ENCODE measurements at regions not wholly inside any gene's neighbourhood (a gene's known extent, or its start where the extent isn't known, plus 50 kb on each side); places are given as distances from the start of the nearest gene placed in this dataset.

- no peaks in the 10 kb centered on the region for H3K27me3 ChIP-seq
- intact Hi-C loops (cut with DNase I): no loop called here
- no peaks in the 10 kb centered on the region for H3K36me3 ChIP-seq
- H3K4me1 ChIP-seq: no peaks in the 10 kb centered on the region
- no peak for DNase-seq (ENCODE audit: low spot score in 2 of 2)
- no peak overlapping the region for H3K27ac ChIP-seq
- TF ChIP-seq, protein P1, sequence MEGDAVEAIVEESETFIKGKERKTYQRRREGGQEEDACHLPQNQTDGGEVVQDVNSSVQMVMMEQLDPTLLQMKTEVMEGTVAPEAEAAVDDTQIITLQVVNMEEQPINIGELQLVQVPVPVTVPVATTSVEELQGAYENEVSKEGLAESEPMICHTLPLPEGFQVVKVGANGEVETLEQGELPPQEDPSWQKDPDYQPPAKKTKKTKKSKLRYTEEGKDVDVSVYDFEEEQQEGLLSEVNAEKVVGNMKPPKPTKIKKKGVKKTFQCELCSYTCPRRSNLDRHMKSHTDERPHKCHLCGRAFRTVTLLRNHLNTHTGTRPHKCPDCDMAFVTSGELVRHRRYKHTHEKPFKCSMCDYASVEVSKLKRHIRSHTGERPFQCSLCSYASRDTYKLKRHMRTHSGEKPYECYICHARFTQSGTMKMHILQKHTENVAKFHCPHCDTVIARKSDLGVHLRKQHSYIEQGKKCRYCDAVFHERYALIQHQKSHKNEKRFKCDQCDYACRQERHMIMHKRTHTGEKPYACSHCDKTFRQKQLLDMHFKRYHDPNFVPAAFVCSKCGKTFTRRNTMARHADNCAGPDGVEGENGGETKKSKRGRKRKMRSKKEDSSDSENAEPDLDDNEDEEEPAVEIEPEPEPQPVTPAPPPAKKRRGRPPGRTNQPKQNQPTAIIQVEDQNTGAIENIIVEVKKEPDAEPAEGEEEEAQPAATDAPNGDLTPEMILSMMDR (IDR thresholded peaks at IDR 0.05): no peak
- no peak overlapping the region for H3K4me3 ChIP-seq
- H3K9me3 ChIP-seq: no peaks in the 10 kb centered on the region
Observed at GRCh38 chr2:18213986-18214385, 335.5 kb downstream of the KCNS3 start.

DNA sequence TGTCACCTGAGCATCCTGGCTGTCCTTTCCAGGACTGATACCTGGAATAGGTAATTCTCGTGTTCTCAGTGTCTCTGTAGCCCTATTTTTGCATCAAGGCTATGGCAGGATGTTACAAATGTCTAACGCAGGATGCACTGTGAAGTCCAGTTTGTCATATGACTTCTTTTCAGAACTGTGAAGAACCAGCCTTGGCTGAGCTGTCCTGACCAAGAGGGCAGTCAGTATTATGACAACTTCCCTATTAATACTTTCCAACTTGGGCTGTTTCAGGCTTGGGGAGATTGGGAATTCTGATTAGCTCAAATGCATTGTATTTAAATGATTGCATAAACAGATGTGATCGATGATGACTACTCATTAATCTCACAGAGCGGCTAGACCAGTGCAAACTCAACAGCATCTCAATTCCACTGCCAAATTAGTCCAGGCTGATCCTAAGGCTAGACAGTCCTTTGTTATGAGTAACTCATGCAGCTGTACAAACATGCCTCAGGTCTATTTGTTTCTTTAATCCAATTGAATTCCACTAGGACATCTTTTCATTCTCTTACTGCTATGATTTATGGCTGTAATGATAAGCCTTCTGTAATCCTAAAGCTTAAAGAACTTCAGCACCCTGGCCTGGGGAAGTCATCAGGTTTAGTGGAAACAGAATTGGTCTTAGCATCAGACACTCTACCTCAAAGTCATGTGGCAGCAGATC lies 331.6 kb downstream of the KCNS3 start:
- no peak overlapping the region for H3K27ac ChIP-seq
- H3K9me3 ChIP-seq: no peaks in the 10 kb centered on the region

DNA sequence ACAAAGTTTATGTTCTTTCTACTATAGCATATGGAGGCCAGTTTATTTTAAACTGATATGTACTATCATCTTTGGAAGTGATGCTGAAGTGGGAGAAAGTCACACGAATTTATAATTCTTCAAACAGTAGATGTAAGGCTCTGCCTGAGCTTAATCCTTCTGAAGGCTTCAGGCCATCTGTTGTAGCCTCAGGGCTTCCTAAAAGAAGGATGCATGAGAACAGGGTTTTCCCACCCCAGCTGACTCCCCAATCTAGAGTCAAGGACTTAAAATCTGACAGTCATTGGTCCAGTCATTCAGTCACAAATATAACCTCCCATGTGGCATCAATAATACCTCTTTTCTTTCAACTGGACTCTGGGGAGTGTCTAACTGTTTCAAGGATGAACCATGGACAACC lies 330.5 kb downstream of the KCNS3 start:
- H3K27me3 ChIP-seq: no peaks in the 10 kb centered on the region
- intact Hi-C loops (cut with DNase I): no loop called here
- no peaks in the 10 kb centered on the region for H3K4me1 ChIP-seq
- no peak overlapping the region for H3K4me3 ChIP-seq
- H3K36me3 ChIP-seq: no peaks in the 10 kb centered on the region
- TF ChIP-seq, protein P1 (IDR thresholded peaks at IDR 0.05): no peak
- no peak for DNase-seq (ENCODE audit: low spot score in 2 of 2)
- H3K27ac ChIP-seq: no peak overlapping the region
- no peaks in the 10 kb centered on the region for H3K9me3 ChIP-seq

More for the DNA sequence above, 331.6 kb downstream of the KCNS3 start:
- no peaks in the 10 kb centered on the region for H3K36me3 ChIP-seq
- H3K27me3 ChIP-seq: no peaks in the 10 kb centered on the region
- no peak overlapping the region for H3K4me3 ChIP-seq
- no peaks in the 10 kb centered on the region for H3K4me1 ChIP-seq
- intact Hi-C loops (cut with DNase I): no loop called here
- TF ChIP-seq, protein P1 (IDR thresholded peaks at IDR 0.05): no peak
- no peak for DNase-seq (ENCODE audit: low spot score in 2 of 2)

DNA sequence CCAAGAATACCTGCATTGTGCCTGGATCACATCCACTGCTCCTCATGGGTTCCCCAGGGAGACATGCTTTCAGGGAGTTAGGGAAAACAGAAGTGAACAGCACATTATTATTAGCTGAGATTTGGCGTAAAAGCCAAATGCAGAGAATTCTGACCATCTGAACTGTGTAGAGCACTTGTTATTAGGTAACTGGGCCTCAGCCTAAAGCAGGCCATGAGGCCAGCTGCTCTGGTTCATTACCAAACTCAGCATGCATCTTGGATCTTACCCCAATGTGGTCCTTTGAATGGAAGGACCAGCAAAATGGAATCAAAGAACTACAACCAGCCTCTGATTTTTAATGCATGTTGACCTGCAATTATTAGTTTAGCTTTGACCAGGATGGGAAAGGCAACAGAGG lies 322.3 kb downstream of the KCNS3 start:
- Histone ChIP-seq H3K27me3 (no peaks in the 10 kb centered on the region), H3K4me1 (no peaks in the 10 kb centered on the region), H3K36me3 (no peaks in the 10 kb centered on the region), H3K9me3 (no peaks in the 10 kb centered on the region), H3K4me3 (no peak overlapping the region), H3K27ac (no peak overlapping the region)
- DNase-seq (ENCODE audit: low spot score in 2 of 2): no peak
- TF ChIP-seq, protein P1 (IDR thresholded peaks at IDR 0.05): no peak
- intact Hi-C loops (cut with DNase I): no loop called here

DNA sequence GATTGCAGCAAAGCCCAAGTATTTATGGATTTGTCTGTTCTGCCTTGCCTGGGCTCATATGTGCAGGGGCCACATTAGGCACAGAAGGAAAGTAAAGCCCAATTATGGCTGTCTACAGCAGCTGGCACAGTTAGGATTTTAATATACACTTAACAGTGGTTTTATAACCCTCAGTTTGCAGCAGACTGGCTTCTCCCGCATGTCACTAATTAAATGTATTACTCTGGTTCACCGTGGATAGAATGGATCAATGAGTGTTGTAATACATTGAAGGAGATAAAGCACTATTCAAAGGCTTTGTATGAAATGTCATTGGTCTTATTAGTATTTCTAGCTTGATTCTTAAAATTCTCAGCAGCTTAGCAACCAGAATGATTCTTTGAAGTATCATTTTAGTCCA lies 320.2 kb downstream of the KCNS3 start:
- H3K27ac ChIP-seq: no peak overlapping the region
- intact Hi-C loops (cut with DNase I): no loop called here
- no peak overlapping the region for H3K4me3 ChIP-seq
- no peak for DNase-seq (ENCODE audit: low spot score in 2 of 2)
- no peaks in the 10 kb centered on the region for H3K4me1 ChIP-seq
- H3K9me3 ChIP-seq: no peaks in the 10 kb centered on the region
- TF ChIP-seq, protein P1 (IDR thresholded peaks at IDR 0.05): no peak
- H3K36me3 ChIP-seq: no peaks in the 10 kb centered on the region
- H3K27me3 ChIP-seq: no peaks in the 10 kb centered on the region

DNA sequence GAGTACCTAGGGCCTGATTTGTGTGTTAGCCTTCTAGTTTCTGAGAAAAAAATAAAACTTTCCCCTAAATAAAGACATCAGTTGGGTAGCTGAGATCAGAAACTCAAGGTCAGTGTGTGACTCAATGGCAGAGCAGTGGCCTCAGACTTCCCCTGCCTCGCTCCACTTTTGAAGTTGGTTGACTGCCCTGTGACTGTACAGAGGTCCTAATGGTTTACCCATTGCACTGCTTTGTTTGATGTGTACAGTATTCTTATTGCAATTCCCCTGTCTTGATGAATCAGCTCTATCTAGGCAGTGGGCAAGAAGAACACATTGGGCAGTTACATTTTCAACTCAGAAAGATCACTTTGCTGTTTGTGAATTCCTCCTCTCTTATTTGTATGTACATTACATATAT lies 315.7 kb downstream of the KCNS3 start:
- intact Hi-C loops (cut with DNase I): no loop called here
- DNase-seq (ENCODE audit: low spot score in 2 of 2): no peak

More for the DNA sequence above, 315.7 kb downstream of the KCNS3 start:
- no peaks in the 10 kb centered on the region for H3K36me3 ChIP-seq
- no peaks in the 10 kb centered on the region for H3K4me1 ChIP-seq
- no peak overlapping the region for H3K27ac ChIP-seq
- H3K27me3 ChIP-seq: no peaks in the 10 kb centered on the region
- TF ChIP-seq, protein P1 (IDR thresholded peaks at IDR 0.05): no peak
- no peaks in the 10 kb centered on the region for H3K9me3 ChIP-seq
- H3K4me3 ChIP-seq: no peak overlapping the region
